NCI-H2107 treated with DMSO at 0.1 percent for 48 hours (cell line): ENCODE measurements at regions not wholly inside any gene's neighbourhood (a gene's known extent, or its start where the extent isn't known, plus 50 kb on each side); places are given as distances from the start of the nearest gene placed in this dataset.

Source experiments
- DNase-seq: peaks from one replicate; lab custom pipeline; 2025; ENCODE audit not compliant: unreplicated experiment; lab: John Stamatoyannopoulos, UW

GRCh38 chr11:115075356-115075755 lies 397.0 kb downstream of the NXPE2 start:
- no peak for DNase-seq

GRCh38 chr11:115077740-115078139 lies 399.4 kb downstream of the NXPE2 start:
- no peak for DNase-seq

DNA sequence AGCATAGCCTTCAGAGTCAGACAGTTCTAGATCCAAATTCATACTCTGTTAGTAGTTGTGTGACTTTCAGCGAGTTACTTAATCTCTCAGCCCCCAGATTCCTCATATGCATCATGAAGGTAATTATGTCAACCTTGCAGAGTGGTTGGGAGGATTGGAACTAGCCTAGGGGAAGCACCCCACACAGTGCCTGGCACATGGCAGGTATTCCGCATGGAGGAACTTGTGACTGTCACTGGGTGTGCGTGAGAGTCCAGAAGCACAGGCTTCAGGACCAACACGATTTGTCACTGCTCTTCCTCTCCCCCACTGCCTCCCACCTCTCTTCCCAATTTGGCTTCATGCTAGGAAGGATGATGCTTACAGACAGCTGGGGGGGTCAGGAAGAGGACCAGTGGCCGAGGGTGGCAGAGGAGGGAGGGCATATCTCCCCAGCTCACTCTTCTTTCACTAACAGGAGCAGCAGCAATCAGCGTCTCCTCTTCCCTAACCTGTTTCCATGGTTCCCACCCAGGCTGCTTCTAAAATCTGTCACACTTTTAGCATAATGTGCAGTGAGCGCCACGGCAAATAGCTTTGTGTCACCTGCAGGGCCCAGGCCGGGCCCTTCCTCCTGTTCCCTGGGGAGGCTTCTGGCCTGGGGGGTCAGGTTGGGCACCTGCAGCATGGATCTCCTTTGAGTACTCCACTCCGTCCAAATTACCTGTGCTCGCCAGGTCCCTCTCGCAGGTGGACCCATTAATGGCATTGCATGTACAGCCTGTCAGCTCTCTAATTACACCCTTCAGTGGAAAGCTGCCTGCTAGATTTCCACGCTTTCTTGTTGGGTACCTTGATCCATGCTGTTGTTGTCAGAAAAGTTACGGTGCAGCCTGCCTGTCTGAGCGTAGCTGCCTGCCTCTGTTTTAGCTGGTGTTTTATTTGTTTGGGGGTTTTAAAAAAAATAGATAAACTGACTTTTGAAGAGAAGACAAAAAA lies 400.4 kb downstream of the NXPE2 start:
- DNase-seq = peak; percentile 52

DNA sequence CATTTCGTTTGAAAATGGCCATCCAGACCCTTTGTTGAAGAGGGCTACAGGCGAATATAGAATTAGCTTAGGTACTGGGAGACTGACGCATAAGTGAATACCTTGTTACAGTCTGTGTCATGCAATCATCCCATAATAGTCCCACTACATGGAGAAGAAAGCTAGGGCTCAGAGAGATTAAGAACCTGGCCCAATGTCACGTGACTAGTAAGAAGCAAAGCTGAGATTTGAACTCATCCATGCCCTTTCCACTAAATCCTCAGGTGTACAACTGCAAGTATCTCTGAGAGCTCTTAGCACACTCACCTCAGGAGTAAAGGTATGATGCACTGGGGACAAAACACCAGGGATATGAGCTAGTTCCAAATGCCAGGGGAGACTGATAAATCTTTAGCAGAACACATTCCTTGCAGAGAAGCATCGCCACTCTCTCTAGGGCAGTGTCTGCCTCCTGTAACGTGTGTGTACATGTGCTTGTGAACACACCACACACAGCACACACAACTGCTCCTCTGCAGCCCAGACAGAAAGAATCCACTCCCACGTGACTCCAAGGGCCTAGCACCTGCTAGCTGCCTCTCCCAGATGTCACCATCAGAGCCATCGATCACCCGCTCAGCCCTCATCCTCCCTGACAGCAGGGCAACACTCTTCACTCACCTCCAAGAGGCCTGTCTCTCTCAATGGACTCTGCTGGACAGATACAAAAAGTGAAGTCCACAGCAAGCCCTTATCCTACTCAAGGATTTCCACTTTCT lies 402.8 kb downstream of the NXPE2 start:
- DNase-seq = peak; percentile 28

- DNase-seq = peak; percentile 78
Measured at GRCh38 chr11:115081972-115082371, 403.6 kb downstream of the NXPE2 start.

DNA sequence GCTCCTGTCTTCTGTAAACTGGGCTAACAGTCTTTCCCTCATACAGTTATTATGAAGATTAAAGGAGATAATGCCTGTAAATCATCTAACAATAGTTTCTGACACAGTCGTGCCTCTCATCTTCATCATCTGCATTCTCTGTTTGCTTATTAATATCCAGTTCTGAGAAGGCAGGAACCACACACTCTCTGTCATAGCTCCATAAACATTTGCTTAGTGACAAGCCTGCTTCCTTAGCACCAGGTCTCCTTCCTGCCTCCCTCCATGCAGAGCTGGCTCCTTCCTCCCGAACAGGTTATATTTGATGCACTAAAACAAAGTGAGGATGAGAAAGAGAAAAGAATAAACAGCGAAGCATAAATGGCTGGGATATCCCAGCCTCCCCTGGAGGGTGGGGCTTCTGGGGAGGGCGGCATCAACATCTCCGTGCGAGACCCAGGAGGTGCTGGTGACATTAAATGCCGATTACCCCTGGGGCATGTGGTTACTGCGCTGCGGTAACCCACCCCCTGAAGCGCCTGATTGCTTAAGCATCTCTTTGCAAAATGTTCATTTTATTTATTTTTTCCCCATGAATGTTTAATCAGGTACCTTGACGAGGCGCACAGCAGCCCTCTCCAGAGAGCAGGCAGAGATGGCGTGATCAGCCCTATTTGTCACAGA lies 404.9 kb downstream of the NXPE2 start:
- peak; percentile 42 for DNase-seq

DNA sequence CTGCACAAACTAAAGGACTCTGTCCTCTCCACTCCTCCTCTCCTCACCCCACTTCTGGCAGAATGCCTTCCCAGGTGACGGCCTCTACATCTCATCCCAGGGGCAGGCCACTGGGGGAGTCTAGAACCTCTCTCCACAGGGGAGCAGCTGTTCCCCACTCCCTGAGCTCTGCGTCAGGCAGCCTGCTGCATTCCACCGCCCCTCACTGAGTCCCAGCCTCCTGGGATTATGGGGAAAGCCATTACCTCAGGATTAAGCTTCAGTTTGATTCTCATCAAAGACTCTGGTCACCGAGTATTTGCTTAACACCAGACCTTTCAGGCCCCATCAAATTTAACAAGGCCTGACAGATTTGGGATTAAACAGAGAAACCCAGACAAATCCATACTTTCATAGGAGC lies 405.9 kb downstream of the NXPE2 start:
- peak; percentile 6 for DNase-seq

DNA sequence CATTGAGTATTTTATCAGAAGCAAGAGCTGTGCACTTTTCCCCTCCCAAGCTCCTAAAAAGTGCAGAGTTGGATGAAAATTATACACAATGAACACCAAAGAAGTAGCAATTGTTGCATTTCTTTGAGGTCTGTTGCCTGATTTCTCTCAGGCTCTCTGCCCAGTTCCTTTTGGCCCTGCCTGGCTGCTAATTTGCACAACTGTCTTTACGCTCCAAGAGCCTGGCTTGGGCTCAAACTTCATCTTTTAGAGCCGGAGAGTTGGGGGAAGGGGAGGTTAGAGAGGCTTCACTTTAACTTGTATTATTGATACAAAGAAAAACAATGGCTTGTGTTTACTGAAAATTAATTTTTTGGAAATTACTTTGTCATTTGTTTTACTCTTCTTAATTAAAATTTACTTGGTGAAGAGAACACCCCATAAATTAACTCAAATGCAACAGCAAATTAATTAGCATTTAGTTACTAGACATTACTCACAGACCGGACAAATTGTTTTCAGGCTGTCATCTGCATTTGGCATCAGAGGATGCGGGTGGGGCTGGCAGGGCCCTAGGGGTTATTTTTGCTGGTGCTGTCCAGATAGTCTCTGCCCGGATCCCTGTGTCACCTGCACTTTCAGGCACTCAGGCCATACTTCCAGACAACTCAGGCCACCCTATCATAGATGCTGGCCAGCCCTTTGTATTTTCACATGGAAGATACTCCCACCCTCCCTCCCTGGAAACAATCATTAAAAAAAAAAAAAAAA lies 407.3 kb downstream of the NXPE2 start:
- DNase-seq = no peak

- no peak for DNase-seq
Measured at GRCh38 chr11:115087791-115088190, 409.5 kb downstream of the NXPE2 start.

- DNase-seq = no peak
Measured at GRCh38 chr11:115092516-115092915, 411.7 kb downstream of the CADM1 start.

GRCh38 chr11:115097796-115098408 lies 406.3 kb downstream of the CADM1 start:
- DNase-seq = no peak

GRCh38 chr11:115100706-115101105 lies 403.5 kb downstream of the CADM1 start:
- DNase-seq = no peak

DNA sequence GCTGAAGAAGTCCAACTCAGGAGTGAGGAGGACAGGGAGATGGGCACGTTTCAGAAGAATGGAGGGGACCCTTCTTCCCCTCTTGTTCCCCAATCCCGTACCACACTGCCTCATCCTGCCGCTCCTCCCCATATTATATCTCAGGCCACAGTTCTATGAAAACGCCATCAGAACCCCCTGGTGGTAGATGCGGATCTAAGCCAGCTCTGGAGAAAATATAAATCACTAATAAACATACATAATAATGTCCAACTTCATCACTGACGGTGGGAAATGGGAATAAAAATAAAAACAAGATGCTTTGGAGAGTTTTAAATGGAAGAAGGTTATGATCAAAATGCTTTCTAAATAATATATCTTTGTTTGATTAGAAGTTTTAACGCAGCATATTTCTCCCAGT lies 400.3 kb downstream of the CADM1 start:
- no peak for DNase-seq

DNA sequence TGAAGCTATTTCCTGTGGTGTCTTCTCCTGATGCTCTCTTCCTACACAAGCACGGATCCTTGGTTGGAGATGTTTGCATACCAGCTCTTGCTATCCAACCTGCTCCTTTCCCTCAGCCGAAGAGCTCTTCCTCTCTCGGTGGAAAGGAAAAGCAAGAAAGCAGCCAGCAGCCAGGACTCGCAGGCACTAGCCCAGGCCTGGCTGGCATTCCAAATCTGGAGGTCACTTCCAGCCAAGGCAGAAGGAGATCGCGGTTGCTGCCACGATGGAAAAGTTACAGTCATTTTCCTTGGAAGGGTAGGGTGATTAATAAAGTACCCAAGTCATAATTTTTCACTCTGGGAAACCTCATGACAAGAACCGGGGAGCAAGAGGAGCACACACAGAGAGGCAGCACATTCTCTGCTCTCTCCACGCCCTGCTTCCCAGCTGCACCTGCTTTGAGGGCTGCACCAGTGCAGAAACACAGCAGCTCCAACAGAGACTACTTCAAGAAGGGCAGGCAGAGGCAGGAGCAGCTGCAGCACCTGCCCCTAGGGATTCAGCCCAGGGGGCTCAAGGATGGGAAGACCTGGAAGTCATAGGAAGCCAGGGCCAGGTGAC lies 399.3 kb downstream of the CADM1 start:
- DNase-seq = peak; percentile 26

- no peak for DNase-seq
Measured at GRCh38 chr11:115111066-115111465, 393.1 kb downstream of the CADM1 start.

DNA sequence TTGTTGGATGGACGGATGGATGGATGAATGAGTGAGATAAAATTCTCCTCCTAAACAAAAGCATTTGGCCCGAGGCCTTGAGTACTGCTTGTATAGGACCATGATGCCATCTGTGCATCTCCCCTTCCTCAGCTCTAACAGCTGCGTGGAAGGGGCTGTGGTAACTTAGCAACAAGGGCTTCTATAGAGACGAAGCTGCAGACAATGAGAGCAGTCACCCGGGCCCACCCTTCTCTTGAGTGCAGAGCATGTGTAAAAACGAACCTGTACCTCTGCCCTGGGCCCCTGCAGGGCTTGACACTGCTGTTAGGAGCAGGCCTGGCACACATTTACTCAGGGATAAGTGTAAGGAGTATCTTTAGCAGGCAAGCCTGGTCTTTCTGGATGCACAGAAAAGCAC lies 391.5 kb downstream of the CADM1 start:
- DNase-seq = no peak

DNA sequence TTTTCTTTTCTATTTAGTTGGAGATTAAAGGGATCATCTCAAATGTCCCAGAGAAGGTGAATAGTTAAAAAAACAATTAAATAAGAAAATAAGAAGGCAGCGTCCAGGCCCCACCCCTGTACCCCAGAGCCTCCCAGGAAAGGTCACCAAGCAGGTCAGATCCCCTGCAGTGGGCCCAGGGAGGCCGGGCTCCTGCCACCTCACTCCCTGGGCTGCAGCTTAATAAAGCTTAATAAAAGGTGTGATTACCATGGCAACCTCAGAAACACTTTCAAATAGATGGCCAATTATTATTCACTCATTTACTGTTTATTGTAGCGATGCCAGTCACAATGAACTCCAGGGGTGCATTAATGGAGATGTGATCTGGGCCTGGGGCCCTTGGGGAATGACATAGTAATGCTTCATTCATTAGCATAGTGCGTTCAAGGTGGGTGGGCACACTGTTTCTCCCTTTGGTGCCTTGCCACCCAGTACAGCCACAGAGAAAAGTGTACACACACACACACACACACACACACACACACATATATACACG lies 386.2 kb downstream of the CADM1 start:
- no peak for DNase-seq

DNA sequence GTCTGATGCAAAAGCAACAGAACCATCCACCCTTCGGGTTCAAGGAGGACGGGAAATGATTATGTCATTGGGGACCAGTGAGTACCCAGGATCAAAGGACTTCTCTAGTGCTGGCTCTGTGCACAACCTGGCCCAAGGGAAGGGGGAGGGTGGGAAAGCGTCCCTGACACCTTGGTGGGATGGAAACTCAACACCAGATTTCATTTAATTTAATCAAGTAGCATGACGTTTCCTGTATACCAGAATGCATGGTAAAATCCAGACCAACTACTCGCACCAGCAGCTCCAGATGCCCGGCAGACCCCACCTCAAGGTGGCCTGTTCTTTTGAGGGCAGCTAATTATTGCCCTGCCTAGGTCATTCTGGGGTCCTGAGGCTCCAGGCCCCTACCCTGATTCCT lies 385.1 kb downstream of the CADM1 start:
- no peak for DNase-seq
